Endothelial cell of umbilical vein (primary cell): ENCODE measurements at regions not wholly inside any gene's neighbourhood (a gene's known extent, or its start where the extent isn't known, plus 50 kb on each side); places are given as distances from the start of the nearest gene placed in this dataset.
"Not testable (repeated sequence)": the region's sequence is repeated elsewhere in the genome, so short reads cannot be mapped to it uniquely, and the experiment has no call there.

Experiments
- BruUV-seq: library from RNA; stranded (reverse); fragments of 400-500 nt; replicated peaks from 2 replicates; lab custom pipeline; 2021; lab: Mats Ljungman, UMichigan
- CTCF ChIA-PET: fragments of 300-600, 350-600 bp; sonication (Branson Sonifier 250); formaldehyde crosslinking; loops from one replicate; lab custom pipeline; 2021; ENCODE audit warnings: antibody characterized with exemption, inconsistent platforms; lab: Charles Lee
- POLR2A ChIA-PET: fragments of 300-600, 350-600 bp; sonication (Branson Sonifier 250); formaldehyde crosslinking; loops from one replicate; lab custom pipeline; 2021; ENCODE audit warnings: antibody characterized with exemption, inconsistent platforms; lab: Charles Lee
- DNase-seq: peaks from one replicate; pipeline ENCODE4 v3.0.0-alpha.2; 2011; ENCODE audit warnings: low read depth, low spot score
- FAIRE-seq: peaks from 2 replicates; lab custom pipeline; 2011; peaks lifted over from hg19 to GRCh38; lab: Jason Lieb, UNC
- H2AFZ ChIP-seq: 2 replicates; pipeline ENCODE4 v1.6.0; 2012; ENCODE audit warnings: low read depth, low read length, control low read depth, inconsistent platforms
- H3K27ac ChIP-seq: 2 replicates; pipeline ENCODE4 v1.5.1; 2011; ENCODE audit warnings: low read depth, mild to moderate bottlenecking, control low read depth, low read length, moderate library complexity; ENCODE audit not compliant: insufficient read depth
- H3K27me3 ChIP-seq, 2 experiments: 2 replicates each; pipeline versions ENCODE4 v1.6.0 to v1.6.1; 2011; ENCODE audit warnings: low read length in 2 of 2, mixed read lengths in 1 of 2; ENCODE audit not compliant: control insufficient read depth in 2 of 2, insufficient read depth in 2 of 2
- H3K36me3 ChIP-seq, 2 experiments: 2 replicates in 1 of 2; 3 replicates in 1 of 2; pipeline ENCODE4 v1.5.1; 2011; ENCODE audit warnings: low read length in 2 of 2, mild to moderate bottlenecking in 1 of 2, moderate library complexity in 1 of 2; ENCODE audit not compliant: control insufficient read depth in 2 of 2, insufficient read depth in 2 of 2; ENCODE audit errors: extremely low read depth in 1 of 2
- H3K4me1 ChIP-seq: 3 replicates; pipeline ENCODE4 v1.5.1; 2011; ENCODE audit warnings: mild to moderate bottlenecking, low read length; ENCODE audit not compliant: control insufficient read depth, insufficient read depth; ENCODE audit errors: extremely low read depth
- H3K4me2 ChIP-seq: 2 replicates; pipeline ENCODE4 v1.6.1; 2011; ENCODE audit warnings: low read length, control low read depth, mixed read lengths; ENCODE audit not compliant: insufficient read depth
- H3K4me3 ChIP-seq, 3 experiments: fragments of 200-600 bp in 1 of 3; sonication (generic), shearing (Covaris generic) in 1 of 3; replicated peaks in 1 of 3; 2 replicates each; pipeline ENCODE4 v1.5.1; 2011 to 2016; ENCODE audit warnings: control low read depth in 3 of 3, low read length in 3 of 3, mild to moderate bottlenecking in 2 of 3, inconsistent platforms in 1 of 3, low read depth in 1 of 3, moderate library complexity in 1 of 3; ENCODE audit not compliant: insufficient read depth in 1 of 3
- H3K79me2 ChIP-seq: 2 replicates; pipeline ENCODE4 v1.6.0; 2012; ENCODE audit warnings: low read length, inconsistent platforms; ENCODE audit not compliant: control insufficient read depth, insufficient read depth
- H3K9ac ChIP-seq: replicated peaks from 2 replicates; pipeline ENCODE3; 2011; ENCODE audit warnings: low read length, control low read depth; ENCODE audit not compliant: insufficient read depth; ENCODE audit errors: extremely low read depth
- H3K9me1 ChIP-seq: replicated peaks from 3 replicates; pipeline ENCODE4 v1.6.0; 2011; ENCODE audit warnings: mild to moderate bottlenecking, low read length; ENCODE audit not compliant: control insufficient read depth, insufficient read depth; ENCODE audit errors: extremely low read depth
- H3K9me3 ChIP-seq: replicated peaks from 2 replicates; pipeline ENCODE4 v1.5.1; 2012; ENCODE audit warnings: low read length, inconsistent platforms; ENCODE audit not compliant: control insufficient read depth, insufficient read depth
- H4K20me1 ChIP-seq: replicated peaks from 2 replicates; pipeline ENCODE3; 2011; ENCODE audit warnings: mild to moderate bottlenecking, low read length; ENCODE audit not compliant: control insufficient read depth, insufficient read depth; ENCODE audit errors: extremely low read depth
- dilution Hi-C: fragments of 300-500 bp; cut with MboI; formaldehyde crosslinking; loops from one replicate; pipeline ENCODE4 v1.15.0; 2019; ENCODE audit warnings: low sequenced_read_pairs; ENCODE audit not compliant: extremely low pct_ligation_motif_present
- intact Hi-C: fragments of 100-400 bp; cut with micrococcal nuclease; formaldehyde crosslinking; loops from one replicate; pipeline ENCODE4 v1.10.0; 2022

DNA sequence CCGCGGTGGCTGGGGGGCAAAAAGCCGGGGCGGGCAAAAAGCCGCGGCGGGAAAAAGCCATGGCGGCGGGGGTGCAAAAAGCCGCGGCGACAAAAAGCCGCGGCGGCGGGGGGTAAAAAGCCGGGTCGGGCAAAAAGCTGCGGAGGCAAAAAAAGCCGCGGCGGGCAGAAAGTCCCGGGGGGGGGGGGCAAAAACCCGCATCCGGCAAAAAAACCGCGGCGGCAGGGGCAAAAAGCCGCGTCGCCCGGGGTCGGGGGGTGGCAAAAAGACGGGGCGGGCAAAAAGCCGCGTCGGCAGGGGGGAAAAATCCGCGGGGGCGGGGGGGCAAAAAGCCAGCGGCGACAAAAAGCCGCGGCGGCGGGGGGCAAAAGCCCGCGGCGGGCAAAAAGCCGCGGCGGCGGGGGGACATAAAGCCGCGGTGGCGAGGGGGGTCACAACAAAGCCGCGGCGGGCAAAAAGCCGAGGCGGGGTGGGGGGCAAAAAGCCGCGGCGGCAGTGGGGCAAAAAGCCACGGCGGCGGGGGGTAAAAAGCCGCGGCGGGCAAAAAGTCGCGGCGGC lies 1634.4 kb downstream of the RPIA start:
- intact Hi-C loops, H3K79me2 ChIP-seq, dilution Hi-C loops, H3K27ac ChIP-seq, H3K4me1 ChIP-seq, H3K9me1 ChIP-seq, H2AFZ ChIP-seq, H3K9me3 ChIP-seq, H3K36me3 ChIP-seq, POLR2A ChIA-PET, H3K9ac ChIP-seq, H4K20me1 ChIP-seq, FAIRE-seq, DNase-seq, H3K4me2 ChIP-seq, H3K27me3 ChIP-seq, BruUV-seq: not testable (repeated sequence)
- CTCF ChIA-PET = interaction anchor here (1.2 kb wide), 1 partner anchor 1150 kb away, joined by 3 read pairs; no protein-coding TSS in a partner anchor
- peak overlapping the region in 1 of 3 experiments; percentile 4 for H3K4me3 ChIP-seq

DNA sequence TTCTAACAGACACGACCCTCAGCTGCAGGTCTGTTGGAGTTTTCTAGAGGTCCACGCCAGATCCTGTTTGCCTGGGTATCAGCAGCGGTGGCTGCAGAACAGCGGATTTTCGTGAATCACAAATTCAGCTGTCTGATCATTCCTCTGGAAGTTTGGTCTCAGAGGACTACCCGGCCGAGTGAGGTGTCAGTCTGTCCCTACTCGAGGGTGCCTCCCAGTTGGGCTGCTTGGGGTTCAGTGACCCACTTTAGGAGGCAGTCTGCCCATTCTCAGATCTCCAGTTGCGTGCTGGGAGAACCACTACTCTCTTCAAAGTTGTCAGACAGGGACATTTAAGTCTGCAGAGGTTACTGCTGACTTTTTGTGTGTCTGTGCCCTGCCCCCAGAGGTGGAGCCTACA lies 1664.1 kb downstream of the RPIA start:
- H2AFZ ChIP-seq, POLR2A ChIA-PET, CTCF ChIA-PET, FAIRE-seq, H3K4me3 ChIP-seq, H4K20me1 ChIP-seq, intact Hi-C loops, DNase-seq, H3K79me2 ChIP-seq, H3K9me3 ChIP-seq, H3K36me3 ChIP-seq, BruUV-seq, H3K4me2 ChIP-seq, H3K9ac ChIP-seq, H3K27me3 ChIP-seq, H3K4me1 ChIP-seq, H3K9me1 ChIP-seq, H3K27ac ChIP-seq, dilution Hi-C loops: not testable (repeated sequence)

DNA sequence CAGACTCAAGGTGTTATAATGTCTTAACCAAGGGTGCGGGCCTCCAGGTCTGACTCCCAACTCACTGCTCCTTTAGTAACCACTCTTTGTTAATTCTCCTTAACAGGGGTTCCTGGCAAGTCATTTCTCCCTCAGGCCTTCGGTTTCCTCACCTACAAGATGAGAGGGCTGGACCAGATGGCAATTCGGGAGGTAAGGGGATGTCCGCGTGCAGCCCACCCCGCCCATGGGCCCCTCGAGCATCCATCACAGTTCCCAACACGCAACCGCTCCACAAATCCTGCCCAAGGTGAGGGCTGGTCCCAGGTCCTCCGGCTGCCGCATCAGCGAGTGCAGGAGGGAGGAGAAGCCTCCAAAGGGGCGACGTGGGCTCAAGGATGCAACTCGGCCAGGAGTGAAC lies 1667.9 kb downstream of the RPIA start:
- H3K4me3 ChIP-seq, H3K4me2 ChIP-seq, H2AFZ ChIP-seq, FAIRE-seq, CTCF ChIA-PET, H3K4me1 ChIP-seq, H3K9ac ChIP-seq, H4K20me1 ChIP-seq, DNase-seq, intact Hi-C loops, H3K9me3 ChIP-seq, H3K27me3 ChIP-seq, H3K27ac ChIP-seq, BruUV-seq, H3K36me3 ChIP-seq, H3K79me2 ChIP-seq, H3K9me1 ChIP-seq, POLR2A ChIA-PET, dilution Hi-C loops: not testable (repeated sequence)

DNA sequence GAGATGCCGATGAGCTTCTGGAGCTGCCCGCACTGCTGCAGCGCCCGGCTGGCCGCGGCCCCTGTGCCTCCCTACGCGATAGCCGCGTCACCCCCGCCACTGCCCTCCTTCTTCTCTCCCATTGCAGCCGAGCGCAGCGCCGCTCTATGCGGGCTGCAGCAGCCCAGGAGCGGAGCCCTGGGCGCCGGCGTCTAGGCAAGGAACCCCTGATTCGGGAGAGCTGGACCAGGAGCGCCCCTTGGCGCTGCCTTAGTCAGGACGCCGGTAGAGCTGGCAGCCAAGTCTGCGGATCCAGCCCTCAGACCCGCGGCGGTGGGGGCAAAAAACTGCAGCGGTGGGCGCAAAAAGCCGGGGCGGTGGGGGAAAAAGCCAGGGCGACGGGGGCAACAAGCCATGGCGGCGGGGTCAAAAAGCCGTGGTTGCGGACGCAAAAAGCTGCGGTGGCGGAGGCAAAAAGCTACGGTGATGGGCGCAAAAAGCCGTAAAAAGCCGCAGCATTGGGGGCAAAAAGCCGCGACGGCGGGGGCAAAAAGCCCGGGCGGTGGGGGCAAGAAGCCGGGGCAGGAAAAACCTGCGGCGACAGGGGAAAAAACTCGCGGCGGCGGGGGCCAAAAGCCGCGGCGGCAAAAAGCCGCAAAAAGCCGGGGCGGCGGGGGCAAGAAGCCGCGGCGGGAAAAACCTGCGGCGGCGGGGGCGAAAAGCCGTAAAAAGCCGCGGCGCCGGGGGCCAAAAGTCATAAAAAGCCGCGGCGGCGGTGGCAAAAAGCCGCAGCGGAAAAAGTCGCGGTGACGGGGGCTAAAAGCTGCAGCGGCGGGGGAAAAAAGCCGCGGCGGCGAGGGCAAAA lies 1668.6 kb downstream of the RPIA start:
- DNase-seq, H4K20me1 ChIP-seq, H3K27me3 ChIP-seq, H3K36me3 ChIP-seq, intact Hi-C loops, H3K9me3 ChIP-seq, H2AFZ ChIP-seq, H3K4me2 ChIP-seq, dilution Hi-C loops, FAIRE-seq, BruUV-seq, H3K4me1 ChIP-seq, H3K9me1 ChIP-seq, H3K4me3 ChIP-seq, CTCF ChIA-PET, H3K9ac ChIP-seq, H3K27ac ChIP-seq, H3K79me2 ChIP-seq, POLR2A ChIA-PET: not testable (repeated sequence)
